Peyer's patch (tissue), 4 donors: ENCODE measurements at regions not wholly inside any gene's neighbourhood (a gene's known extent, or its start where the extent isn't known, plus 50 kb on each side); places are given as distances from the start of the nearest gene placed in this dataset.

Source experiments
- DNase-seq, 3 donors: peaks; one replicate each; pipeline ENCODE4 v3.0.0-alpha.2; 2017 to 2019
- H3K27ac ChIP-seq, 4 donors: fragments of 200-600 bp; sonication (generic); one replicate each; pipeline ENCODE4 v1.5.1; 2016 to 2019
- H3K27me3 ChIP-seq, 2 donors: fragments of 200-600 bp; sonication (generic); one replicate each; pipeline ENCODE4 v1.5.1; 2019
- H3K36me3 ChIP-seq, 3 donors: fragments of 200-600 bp; sonication (generic); one replicate each; pipeline ENCODE4 v1.5.1; 2016 to 2019
- H3K4me1 ChIP-seq, 4 donors: fragments of 200-600 bp; sonication (generic); one replicate each; pipeline ENCODE4 v1.5.1; 2016 to 2019
- H3K4me3 ChIP-seq, 4 donors: fragments of 200-600 bp; sonication (generic); 1 replicate in 3 of 4; 2 replicates in 1 of 4; pipeline ENCODE4 v1.5.1; 2016 to 2019; ENCODE audit warnings: mild to moderate bottlenecking in 1 of 4
- H3K9me3 ChIP-seq, 4 donors: fragments of 200-600 bp; sonication (generic); one replicate each; pipeline ENCODE4 v1.5.1; 2016 to 2019; ENCODE audit warnings: mild to moderate bottlenecking in 1 of 4
- CTCF ChIP-seq, 6 experiments: fragments of 450-650 bp in 4 of 6; fragments of 200-600 bp in 2 of 6; sonication (generic) in 1 of 6; IDR thresholded peaks; one replicate each; pipeline ENCODE4 v1.5.1; 2017 to 2019; ENCODE audit warnings: antibody characterized with exemption in 6 of 6, mild to moderate bottlenecking in 3 of 6, moderate library complexity in 1 of 6
- POLR2A ChIP-seq, 2 donors: fragments of 450-650 bp; IDR thresholded peaks; one replicate each; pipeline ENCODE4 v1.5.1; 2017; ENCODE audit warnings: antibody characterized with exemption in 2 of 2, mild to moderate bottlenecking in 2 of 2, moderate library complexity in 2 of 2

- no peak for TF ChIP-seq POLR2A (IDR thresholded peaks at IDR 0.05)
- no peak for TF ChIP-seq CTCF (IDR thresholded peaks at IDR 0.05)
- DNase-seq = no peak
- Histone ChIP-seq H3K4me3 (no peak overlapping the region), H3K9me3 (peaks cover 0 to 4% (median 0%) of the 10 kb centered on the region in 4 donors), H3K27ac (no peak overlapping the region), H3K36me3 (no peaks in the 10 kb centered on the region), H3K27me3 (no peaks in the 10 kb centered on the region), H3K4me1 (no peaks in the 10 kb centered on the region)
These were observed 750.7 kb upstream of the PHF14 start for GRCh38 chr7:10222976-10223375.

GRCh38 chr7:10225275-10225674 is 748.4 kb upstream of the PHF14 start:
- Histone ChIP-seq H3K4me3 (no peak overlapping the region), H3K27me3 (no peaks in the 10 kb centered on the region), H3K4me1 (no peaks in the 10 kb centered on the region), H3K27ac (no peak overlapping the region), H3K9me3 (peaks cover 0 to 4% (median 0%) of the 10 kb centered on the region in 4 donors), H3K36me3 (no peaks in the 10 kb centered on the region)
- DNase-seq = no peak
- TF ChIP-seq POLR2A (IDR thresholded peaks at IDR 0.05) = no peak
- TF ChIP-seq CTCF (IDR thresholded peaks at IDR 0.05) = no peak

GRCh38 chr7:10237306-10237705 is 736.4 kb upstream of the PHF14 start:
- no peak overlapping the region for H3K27ac ChIP-seq
- H3K36me3 ChIP-seq = no peaks in the 10 kb centered on the region
- no peak overlapping the region for H3K4me3 ChIP-seq
- no peak for DNase-seq
- no peaks in the 10 kb centered on the region for H3K4me1 ChIP-seq
- TF ChIP-seq CTCF (IDR thresholded peaks at IDR 0.05) (no peak), POLR2A (IDR thresholded peaks at IDR 0.05) (no peak)
- no peaks in the 10 kb centered on the region for H3K27me3 ChIP-seq
- no peaks in the 10 kb centered on the region for H3K9me3 ChIP-seq

- Histone ChIP-seq H3K27ac (no peak overlapping the region), H3K4me3 (no peak overlapping the region), H3K4me1 (no peaks in the 10 kb centered on the region), H3K36me3 (no peaks in the 10 kb centered on the region), H3K9me3 (no peaks in the 10 kb centered on the region), H3K27me3 (no peaks in the 10 kb centered on the region)
- DNase-seq = no peak
- TF ChIP-seq CTCF (IDR thresholded peaks at IDR 0.05) (no peak), POLR2A (IDR thresholded peaks at IDR 0.05) (no peak)
These were observed 735.0 kb upstream of the PHF14 start for GRCh38 chr7:10238641-10239040.

GRCh38 chr7:10239695-10240345 is 733.9 kb upstream of the PHF14 start:
- no peaks in the 10 kb centered on the region for H3K36me3 ChIP-seq
- H3K27me3 ChIP-seq = no peaks in the 10 kb centered on the region
- no peak overlapping the region for H3K4me3 ChIP-seq
- no peaks in the 10 kb centered on the region for H3K9me3 ChIP-seq
- no peaks in the 10 kb centered on the region for H3K4me1 ChIP-seq
- no peak for DNase-seq
- no peak for TF ChIP-seq CTCF (IDR thresholded peaks at IDR 0.05)
- no peak overlapping the region for H3K27ac ChIP-seq

- H3K4me3 ChIP-seq = no peak overlapping the region
- TF ChIP-seq POLR2A (IDR thresholded peaks at IDR 0.05) (no peak), CTCF (IDR thresholded peaks at IDR 0.05) (no peak)
- no peaks in the 10 kb centered on the region for H3K4me1 ChIP-seq
- no peaks in the 10 kb centered on the region for H3K36me3 ChIP-seq
- no peak for DNase-seq
- H3K27me3 ChIP-seq = no peaks in the 10 kb centered on the region
- no peak overlapping the region for H3K27ac ChIP-seq
- peaks cover 0 to 13% (median 0%) of the 10 kb centered on the region in 4 donors for H3K9me3 ChIP-seq
These were observed 728.3 kb upstream of the PHF14 start for GRCh38 chr7:10245406-10245805.
